Neural cell (in vitro differentiated cells): ENCODE measurements at regions not wholly inside any gene's neighbourhood (a gene's known extent, or its start where the extent isn't known, plus 50 kb on each side); places are given as distances from the start of the nearest gene placed in this dataset.

Experiments used
- CTCF ChIP-seq: fragments of 450-650 bp; IDR thresholded peaks from 2 replicates; pipeline ENCODE4 v1.5.1; 2014; ENCODE audit warnings: antibody characterized with exemption, mild to moderate bottlenecking, moderate library complexity; ENCODE audit not compliant: poor library complexity, severe bottlenecking
- EP300 ChIP-seq: fragments of 450-650 bp; conservative IDR thresholded peaks from 2 replicates; pipeline ENCODE4 v1.6.1; 2014; ENCODE audit warnings: antibody characterized with exemption, mild to moderate bottlenecking, moderate library complexity; ENCODE audit not compliant: poor library complexity, severe bottlenecking
- EZH2 ChIP-seq: fragments of 200-600, 300-800 bp; shearing (Covaris generic), sonication (generic); IDR thresholded peaks from 2 replicates; pipeline ENCODE4 v1.6.1; 2014; ENCODE audit warnings: antibody characterized with exemption, low read length, borderline replicate concordance, mild to moderate bottlenecking; ENCODE audit not compliant: insufficient read depth, poor library complexity, severe bottlenecking
- POLR2AphosphoS5 ChIP-seq: IDR thresholded peaks from 2 replicates; pipeline ENCODE4 v1.6.1; 2012
- REST ChIP-seq: IDR thresholded peaks from 2 replicates; pipeline ENCODE4 v1.6.1; 2012; ENCODE audit warnings: borderline replicate concordance
- TAF1 ChIP-seq: IDR thresholded peaks from 2 replicates; pipeline ENCODE4 v1.6.1; 2012; ENCODE audit warnings: low read depth

DNA sequence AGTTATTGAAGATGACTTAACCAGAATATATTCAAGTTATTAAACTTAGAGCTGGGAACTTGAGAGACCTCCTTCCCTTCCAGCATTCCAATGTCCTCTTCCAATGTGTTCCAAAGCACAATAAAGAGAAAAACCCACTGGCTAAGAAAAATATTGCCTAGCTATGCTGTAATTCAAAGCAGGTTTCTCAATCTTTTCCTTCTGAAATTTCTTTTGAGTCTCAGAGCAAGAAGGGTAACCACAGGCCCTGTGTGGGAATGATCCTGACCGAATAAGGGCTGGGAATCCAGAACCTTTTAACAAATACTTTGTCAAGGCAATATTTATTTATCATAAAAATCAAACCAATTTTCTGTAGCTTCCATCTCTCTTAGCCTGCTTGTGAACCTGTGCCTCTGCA, 150.7 kb upstream of the SFRP2 start:
- TF ChIP-seq CTCF (no peak), POLR2AphosphoS5 (no peak), REST (no peak), EP300 (no peak), EZH2 (no peak), TAF1 (no peak)
